Activated naive CD4-positive, alpha-beta T cell treated with anti-CD3 and anti-CD28 coated beads, Interleukin-2, amount 50 U/mL, for 72 hours (primary cell): ENCODE measurements at regions not wholly inside any gene's neighbourhood (a gene's known extent, or its start where the extent isn't known, plus 50 kb on each side); places are given as distances from the start of the nearest gene placed in this dataset.
"Not testable (repeated sequence)": the region's sequence is repeated elsewhere in the genome, so short reads cannot be mapped to it uniquely, and the experiment has no call there.

ENCODE experiments used
- ATAC-seq, 2 donors: fragments of 150-1000 bp; cut with Tn5 transposase; 2 replicates each; pipeline ENCODE4 v1.10.0; 2021; ENCODE audit warnings: mild to moderate bottlenecking in 2 of 2, moderate library complexity in 2 of 2
- DNase-seq, 2 donors: peaks; one replicate each; pipeline ENCODE4 v3.0.0; 2021 to 2022; ENCODE audit warnings: low spot score in 2 of 2
- H3K27ac Mint-ChIP-seq, 2 donors: one replicate each; pipeline ENCODE4 v1.8.0; 2022; ENCODE audit warnings: mild to moderate bottlenecking in 2 of 2, mixed read lengths in 2 of 2
- H3K36me3 Mint-ChIP-seq, 2 donors: one replicate each; pipeline ENCODE4 v1.8.0; 2022; ENCODE audit warnings: mixed read lengths in 2 of 2
- H3K9me3 Mint-ChIP-seq, 2 donors: one replicate each; pipeline ENCODE4 v1.8.0; 2022; ENCODE audit warnings: mixed read lengths in 2 of 2

DNA sequence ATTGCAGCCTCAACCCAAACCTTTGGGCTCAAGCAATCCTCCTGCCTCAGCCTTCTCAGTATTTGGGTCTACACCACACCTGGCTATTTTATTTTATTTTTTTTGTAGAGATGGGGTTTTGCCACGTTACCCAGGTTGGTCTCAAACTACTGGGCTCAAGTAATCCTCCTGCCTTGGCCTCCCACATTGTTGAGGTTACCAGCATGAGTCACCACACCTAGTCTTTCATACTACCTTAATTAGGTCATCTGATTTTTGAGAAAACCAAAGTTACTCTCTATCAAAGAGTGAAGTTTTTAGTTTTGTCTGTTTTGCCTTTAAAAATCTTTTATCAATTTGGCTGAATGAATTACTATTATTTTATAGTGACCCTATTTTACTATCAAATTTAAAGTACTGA is 335.6 kb upstream of the LRRC4C start:
- Mint-ChIP-seq H3K9me3 (peaks cover 5 to 12% of the 10 kb centered on the region in 2 donors), H3K27ac (no peak overlapping the region), H3K36me3 (peaks cover 0 to 5% of the 10 kb centered on the region in 2 donors)
- DNase-seq (no peak), ATAC-seq (no peak)

DNA sequence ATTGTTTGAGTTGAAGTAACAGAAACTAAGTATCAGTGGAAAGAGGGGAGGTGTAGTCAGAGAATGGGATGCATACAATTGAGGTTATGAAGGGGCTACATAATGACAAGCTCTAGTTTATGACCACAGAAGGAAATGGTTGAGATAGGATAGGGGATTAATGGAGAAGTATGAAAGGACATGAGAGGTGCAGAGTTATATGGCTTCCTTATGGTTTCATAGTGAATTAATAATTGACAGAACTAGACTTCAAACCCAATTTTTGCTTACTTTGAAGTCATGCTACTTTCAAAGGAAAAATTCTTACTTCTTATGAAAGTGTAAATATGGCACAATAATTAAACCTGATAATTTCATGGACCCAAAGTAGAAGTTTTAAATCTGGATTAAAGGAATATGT is 340.3 kb upstream of the LRRC4C start:
- DNase-seq (no peak), ATAC-seq (no peak)
- H3K9me3 Mint-ChIP-seq: peaks cover 16 to 23% of the 10 kb centered on the region in 2 donors
- H3K27ac Mint-ChIP-seq: no peak overlapping the region
- peaks cover 5 to 11% of the 10 kb centered on the region in 2 donors for H3K36me3 Mint-ChIP-seq

DNA sequence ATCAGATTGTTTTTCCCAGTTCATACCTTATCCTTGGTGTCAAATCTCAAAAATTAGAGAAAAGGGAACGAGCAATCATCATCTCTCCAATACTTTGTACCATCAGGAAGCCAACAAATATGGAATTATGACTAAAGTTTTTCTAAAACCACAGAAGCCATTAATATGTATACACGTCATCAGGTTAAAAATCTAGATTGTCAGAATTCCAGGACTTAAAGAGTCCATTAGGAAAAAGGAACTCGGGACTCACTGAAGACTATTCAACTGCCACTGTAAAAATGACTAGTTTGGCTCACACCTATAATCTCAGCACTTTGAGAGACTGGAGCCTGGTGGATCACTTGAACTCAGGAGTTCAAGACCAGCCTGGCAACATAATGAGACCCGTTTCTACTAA is 344.4 kb upstream of the LRRC4C start:
- Mint-ChIP-seq H3K9me3 (peaks cover 16 to 23% of the 10 kb centered on the region in 2 donors), H3K27ac (no peak overlapping the region), H3K36me3 (peaks cover 5 to 11% of the 10 kb centered on the region in 2 donors)
- ATAC-seq: no peak
- DNase-seq: no peak

DNA sequence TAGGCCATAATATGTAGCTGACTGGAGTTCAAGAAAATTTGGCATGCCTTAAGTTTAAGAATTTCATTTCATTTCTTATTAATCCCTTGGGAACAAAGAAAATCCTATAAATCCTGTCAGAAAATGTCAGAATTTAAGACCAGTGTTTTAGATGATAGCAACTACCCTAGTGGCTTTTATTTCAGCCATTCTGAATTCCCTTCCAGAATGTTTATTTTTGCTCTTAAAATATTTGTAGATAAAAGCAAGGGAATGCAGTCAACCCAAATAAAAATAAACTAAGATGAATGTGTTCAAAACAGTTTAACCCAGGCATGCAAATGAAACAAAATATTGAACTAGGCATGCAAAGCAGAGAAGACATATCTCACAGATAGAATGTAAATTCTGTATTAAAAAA is 356.9 kb upstream of the LRRC4C start:
- Mint-ChIP-seq H3K36me3 (no peaks in the 10 kb centered on the region), H3K27ac (no peak overlapping the region), H3K9me3 (peaks cover 4 to 8% of the 10 kb centered on the region in 2 donors)
- no peak for ATAC-seq
- no peak for DNase-seq

DNA sequence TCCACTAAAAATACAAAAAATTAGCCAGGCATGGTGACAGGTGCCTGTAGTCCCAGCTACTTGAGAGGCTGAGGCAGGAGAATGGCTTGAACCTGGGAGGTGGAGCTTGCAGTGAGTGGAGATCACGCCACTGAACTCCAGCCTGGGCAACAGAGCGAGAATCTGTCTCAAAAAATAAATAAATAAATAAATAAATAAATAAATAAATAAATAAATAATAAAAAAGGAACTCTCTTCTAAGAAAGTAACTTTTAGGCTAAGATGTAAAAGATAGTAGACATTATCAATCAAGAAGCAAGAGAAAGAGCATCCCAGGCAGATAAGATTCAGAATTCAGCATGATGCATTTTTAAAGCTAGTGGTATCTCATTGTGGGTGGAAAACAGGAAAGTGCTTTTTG is 364.8 kb upstream of the LRRC4C start:
- H3K9me3 Mint-ChIP-seq: peaks cover 12 to 21% of the 10 kb centered on the region in 2 donors
- not testable (repeated sequence) for H3K36me3 Mint-ChIP-seq, DNase-seq, ATAC-seq, H3K27ac Mint-ChIP-seq

DNA sequence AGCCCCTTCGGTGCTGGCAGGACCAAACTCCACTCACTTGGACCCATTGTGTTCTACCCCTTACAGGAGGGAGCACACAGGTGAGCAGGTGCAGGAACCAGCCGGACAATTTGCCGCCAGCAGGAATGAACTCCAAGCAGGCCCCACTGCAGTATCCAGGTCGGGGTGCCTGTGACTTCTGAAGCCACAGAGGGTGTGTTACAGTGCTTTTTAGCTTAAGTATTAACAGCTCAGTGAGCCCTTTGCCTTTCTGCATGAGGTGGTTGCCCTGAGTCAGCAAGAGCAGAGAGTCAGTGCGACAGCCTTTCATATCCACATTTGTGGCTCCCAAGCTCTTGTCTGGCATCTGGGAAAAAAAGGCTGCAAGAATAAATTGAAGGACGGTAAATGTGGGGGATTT is 366.6 kb upstream of the LRRC4C start:
- no peak for ATAC-seq
- Mint-ChIP-seq H3K9me3 (peaks cover 17 to 20% of the 10 kb centered on the region in 2 donors), H3K27ac (no peak overlapping the region), H3K36me3 (no peaks in the 10 kb centered on the region)
- DNase-seq: no peak

DNA sequence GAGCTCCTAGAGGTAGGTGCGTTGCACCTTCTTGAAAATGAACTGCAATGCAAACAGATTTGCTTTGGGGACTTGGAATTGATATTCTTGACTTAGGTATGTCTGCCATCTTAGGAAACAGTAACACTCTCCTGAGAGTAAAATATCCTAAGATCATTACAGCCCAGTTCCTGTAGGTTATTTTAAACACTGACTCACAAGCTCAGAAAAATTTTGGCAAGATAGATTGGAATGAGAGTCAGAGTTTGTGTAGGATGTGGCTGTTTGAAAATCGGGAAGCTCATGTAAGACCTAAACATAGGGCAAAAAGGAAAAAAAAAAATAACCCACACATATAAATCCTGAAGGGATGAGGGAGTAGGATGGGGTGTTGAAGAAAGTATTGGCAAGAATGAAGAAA is 377.0 kb upstream of the LRRC4C start:
- no peaks in the 10 kb centered on the region for H3K36me3 Mint-ChIP-seq
- DNase-seq: no peak
- no peak for ATAC-seq
- H3K27ac Mint-ChIP-seq: no peak overlapping the region
- H3K9me3 Mint-ChIP-seq: peaks cover 13 to 14% of the 10 kb centered on the region in 2 donors

DNA sequence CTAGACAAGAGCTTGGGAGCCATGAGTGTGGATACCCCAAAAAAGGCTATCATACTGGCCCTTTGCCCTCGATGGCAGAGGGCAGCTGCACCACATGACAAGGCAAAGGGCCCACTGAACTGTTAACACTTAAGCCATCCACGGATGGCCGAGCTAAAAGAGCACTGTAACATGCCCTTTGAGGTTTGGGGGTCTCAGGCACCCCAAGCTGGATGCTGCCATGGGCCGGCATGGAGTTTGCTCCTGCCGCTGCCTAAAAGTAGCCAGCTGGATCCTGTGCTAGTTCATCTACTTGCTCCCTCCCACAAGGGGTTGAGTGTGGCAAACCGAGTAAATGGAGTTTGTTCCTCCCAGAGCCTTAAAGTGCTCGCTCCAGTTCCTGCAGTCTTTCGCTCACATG is 383.2 kb upstream of the LRRC4C start:
- Mint-ChIP-seq H3K27ac (no peak overlapping the region), H3K36me3 (peaks cover 4 to 6% of the 10 kb centered on the region in 2 donors), H3K9me3 (peaks cover 4 to 10% of the 10 kb centered on the region in 2 donors)
- no peak for ATAC-seq
- DNase-seq: no peak

DNA sequence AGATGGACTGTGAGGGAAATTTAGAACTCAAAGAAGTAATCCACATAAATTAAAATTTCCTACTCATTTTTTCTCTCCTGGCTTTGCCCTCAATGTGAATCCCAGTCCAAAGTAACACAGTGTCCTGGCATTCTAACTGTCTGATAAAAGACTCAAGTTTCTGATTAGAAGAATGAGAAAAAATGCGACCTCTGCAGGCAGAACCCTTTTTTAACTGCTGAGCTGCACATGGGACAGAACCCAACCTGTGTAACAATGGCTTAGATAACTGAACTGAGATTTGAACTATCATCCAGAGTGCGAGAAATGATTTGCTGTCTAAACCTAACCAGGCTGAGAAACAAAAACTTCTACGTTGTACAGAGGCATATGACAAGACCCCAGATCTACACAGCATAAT is 385.6 kb upstream of the LRRC4C start:
- Mint-ChIP-seq H3K27ac (no peak overlapping the region), H3K36me3 (peaks cover 4 to 6% of the 10 kb centered on the region in 2 donors), H3K9me3 (peaks cover 11 to 18% of the 10 kb centered on the region in 2 donors)
- DNase-seq: no peak
- no peak for ATAC-seq

DNA sequence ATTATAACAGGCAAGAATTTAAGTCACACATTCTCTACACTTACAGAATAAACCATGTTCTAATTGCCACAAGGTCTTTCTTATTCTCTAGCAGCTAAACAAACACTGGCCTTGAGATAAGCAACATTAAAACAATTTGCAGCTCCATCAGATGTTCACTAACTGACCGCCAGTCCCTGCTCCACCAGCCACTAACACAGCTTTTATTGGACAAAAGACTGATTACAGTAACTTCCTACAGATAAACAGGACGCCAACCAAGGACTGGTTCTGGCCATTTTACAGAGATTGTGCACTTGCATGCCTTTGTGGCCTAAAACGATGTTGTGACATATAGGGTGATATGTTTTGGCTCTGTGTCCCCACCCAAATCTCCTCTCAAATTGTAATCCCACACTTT is 388.9 kb upstream of the LRRC4C start:
- no peak overlapping the region for H3K27ac Mint-ChIP-seq
- ATAC-seq (no peak), DNase-seq (no peak)
- peaks cover 19 to 20% of the 10 kb centered on the region in 2 donors for H3K9me3 Mint-ChIP-seq
- H3K36me3 Mint-ChIP-seq: peaks cover 0 to 4% of the 10 kb centered on the region in 2 donors

DNA sequence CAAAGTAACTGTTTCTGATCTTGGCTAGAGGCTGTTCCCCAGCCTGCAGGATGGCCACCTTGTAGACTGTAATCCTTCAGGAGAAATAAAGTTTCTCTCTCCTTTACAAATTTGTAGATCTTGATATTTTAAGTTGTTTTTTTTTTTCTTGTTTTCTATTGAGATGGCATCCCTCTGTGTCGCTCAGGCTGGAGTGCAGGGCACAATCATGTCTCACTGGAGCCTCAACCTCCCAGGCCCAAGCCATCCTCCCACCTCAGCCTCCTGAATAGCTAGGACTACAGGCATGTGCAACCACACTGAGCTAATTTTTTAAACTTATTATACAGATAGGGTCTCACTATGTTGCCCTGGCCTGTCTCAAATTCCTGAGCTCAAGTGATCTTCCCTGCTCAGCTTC is 389.8 kb upstream of the LRRC4C start:
- Mint-ChIP-seq H3K27ac (no peak overlapping the region), H3K9me3 (peaks cover 19 to 20% of the 10 kb centered on the region in 2 donors), H3K36me3 (peaks cover 0 to 4% of the 10 kb centered on the region in 2 donors)
- DNase-seq (no peak), ATAC-seq (no peak)

DNA sequence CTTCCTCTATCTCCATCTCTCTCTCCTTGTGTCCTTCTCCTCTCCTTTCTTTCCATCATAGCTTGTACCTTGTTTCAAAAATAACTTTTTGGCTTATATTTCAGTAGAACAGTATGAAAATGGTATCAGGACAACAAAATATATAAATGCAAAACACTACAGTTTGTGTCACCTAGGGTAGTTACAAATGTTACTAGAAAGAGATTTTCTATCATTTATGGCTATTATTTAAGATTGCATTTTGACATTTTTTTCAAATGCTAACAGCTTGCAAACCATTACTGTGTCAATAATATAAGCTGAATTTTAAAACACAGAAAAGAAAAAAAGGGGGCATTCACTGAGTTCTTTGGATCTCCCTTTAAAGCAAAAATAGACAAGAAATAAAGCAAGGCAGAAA is 392.3 kb upstream of the LRRC4C start:
- Mint-ChIP-seq H3K27ac (no peak overlapping the region), H3K36me3 (peaks cover 0 to 8% of the 10 kb centered on the region in 2 donors), H3K9me3 (peaks cover 31 to 34% of the 10 kb centered on the region in 2 donors)
- DNase-seq (no peak), ATAC-seq (no peak)

DNA sequence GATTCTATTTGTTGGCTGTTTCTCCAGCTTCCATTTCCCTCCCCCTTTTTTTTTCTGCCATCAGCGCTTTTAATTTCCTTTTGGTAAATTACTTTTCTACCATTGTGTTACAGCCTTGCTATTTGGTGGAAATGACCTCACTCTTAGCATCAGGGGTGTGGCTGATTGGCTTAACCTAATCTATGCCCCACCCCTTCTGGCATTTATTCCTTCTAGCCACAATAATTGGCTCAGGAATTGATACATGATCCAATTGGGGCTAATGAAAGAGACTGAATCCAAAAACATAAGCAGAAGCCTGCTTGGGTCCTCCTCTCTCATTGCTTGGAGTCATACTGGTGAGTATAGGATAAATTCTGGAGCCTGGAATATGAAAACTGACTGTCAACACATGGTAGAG is 402.4 kb upstream of the LRRC4C start:
- Mint-ChIP-seq H3K9me3 (peaks cover 11 to 16% of the 10 kb centered on the region in 2 donors), H3K36me3 (no peaks in the 10 kb centered on the region), H3K27ac (no peak overlapping the region)
- no peak for ATAC-seq
- DNase-seq: no peak

DNA sequence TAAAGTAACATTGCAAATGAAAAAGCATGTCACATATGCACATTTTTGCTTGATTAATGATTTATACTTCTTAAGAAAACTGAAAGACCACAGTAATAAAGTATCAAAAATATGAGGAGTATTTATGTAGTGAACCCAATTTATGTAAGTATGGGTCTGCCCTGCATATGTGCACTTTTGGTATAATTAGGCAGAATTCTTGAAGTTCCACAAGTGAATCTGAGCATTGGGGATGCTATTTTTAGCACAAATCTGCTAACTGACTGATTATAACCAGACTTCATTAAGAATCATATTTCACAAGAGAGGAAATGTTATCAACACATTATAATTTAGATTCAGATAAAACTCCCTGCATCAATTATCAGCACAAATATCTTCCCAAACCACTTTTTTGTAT is 407.1 kb upstream of the LRRC4C start:
- Mint-ChIP-seq H3K36me3 (no peaks in the 10 kb centered on the region), H3K9me3 (peaks cover 3 to 4% of the 10 kb centered on the region in 2 donors), H3K27ac (no peak overlapping the region)
- ATAC-seq (no peak), DNase-seq (no peak)

DNA sequence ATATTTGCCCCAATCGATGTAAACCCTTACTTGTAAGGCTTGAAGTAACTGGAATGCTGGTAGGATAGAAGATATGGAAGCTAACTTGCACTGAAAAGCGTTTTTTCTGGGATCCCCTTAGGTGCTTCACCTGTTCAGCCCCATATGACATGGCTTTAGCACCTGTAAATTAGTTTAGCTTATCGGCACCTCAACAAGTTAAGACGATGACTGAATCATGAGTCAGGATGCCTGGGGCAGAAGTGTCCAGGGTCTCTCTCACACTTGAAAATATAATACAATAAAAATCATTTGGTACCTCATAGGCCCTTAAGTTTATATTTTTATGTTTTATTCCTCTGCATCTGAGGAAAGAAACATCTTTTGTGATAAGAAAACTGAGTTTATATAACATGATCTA is 409.2 kb upstream of the LRRC4C start:
- DNase-seq: no peak
- Mint-ChIP-seq H3K9me3 (peaks cover 6% of the 10 kb centered on the region in 2 donors), H3K36me3 (peaks cover 0 to 3% of the 10 kb centered on the region in 2 donors), H3K27ac (no peak overlapping the region)
- ATAC-seq: no peak

DNA sequence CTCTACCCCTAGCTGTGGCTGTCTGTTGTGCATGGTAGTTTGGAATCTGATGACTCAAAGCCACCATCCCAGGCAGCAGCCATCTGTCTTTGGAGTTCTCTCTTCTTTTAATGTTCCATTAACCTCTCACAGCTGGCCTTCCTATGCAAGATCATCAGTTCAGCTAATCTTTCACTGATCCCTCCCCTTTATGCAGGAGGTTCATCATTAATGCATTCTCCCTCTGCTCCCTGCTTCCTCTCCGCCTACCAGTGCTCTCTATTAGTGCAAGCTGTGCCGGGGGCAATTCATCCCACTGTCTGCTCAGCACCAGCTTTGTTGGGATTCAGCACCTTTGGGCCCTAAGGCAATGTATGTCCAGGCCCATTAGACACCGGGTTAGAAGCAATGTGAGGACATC is 413.0 kb upstream of the LRRC4C start:
- ATAC-seq (no peak), DNase-seq (no peak)
- H3K27ac Mint-ChIP-seq: no peak overlapping the region
- H3K9me3 Mint-ChIP-seq: peaks cover 11 to 15% of the 10 kb centered on the region in 2 donors
- H3K36me3 Mint-ChIP-seq: peaks cover 0 to 9% of the 10 kb centered on the region in 2 donors

DNA sequence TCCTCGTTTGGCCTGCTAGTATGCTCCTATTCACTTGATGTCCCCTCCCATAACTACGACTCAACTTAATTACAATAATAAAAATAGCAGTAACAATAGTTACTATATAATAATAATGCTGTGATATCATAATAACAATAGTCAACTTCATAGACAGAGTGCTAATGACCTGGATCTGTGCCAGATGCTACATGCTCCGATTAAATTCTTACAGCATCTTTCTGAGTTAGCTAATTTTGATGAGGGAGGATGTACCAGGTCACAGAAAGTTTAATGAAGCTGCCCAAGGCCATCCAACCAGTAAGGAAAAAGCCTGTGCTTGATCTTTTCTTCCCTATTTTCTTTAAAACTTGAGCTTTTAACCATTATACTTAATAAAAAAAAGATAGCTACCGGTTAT is 413.4 kb upstream of the LRRC4C start:
- H3K27ac Mint-ChIP-seq: no peak overlapping the region
- peaks cover 0 to 9% of the 10 kb centered on the region in 2 donors for H3K36me3 Mint-ChIP-seq

DNA sequence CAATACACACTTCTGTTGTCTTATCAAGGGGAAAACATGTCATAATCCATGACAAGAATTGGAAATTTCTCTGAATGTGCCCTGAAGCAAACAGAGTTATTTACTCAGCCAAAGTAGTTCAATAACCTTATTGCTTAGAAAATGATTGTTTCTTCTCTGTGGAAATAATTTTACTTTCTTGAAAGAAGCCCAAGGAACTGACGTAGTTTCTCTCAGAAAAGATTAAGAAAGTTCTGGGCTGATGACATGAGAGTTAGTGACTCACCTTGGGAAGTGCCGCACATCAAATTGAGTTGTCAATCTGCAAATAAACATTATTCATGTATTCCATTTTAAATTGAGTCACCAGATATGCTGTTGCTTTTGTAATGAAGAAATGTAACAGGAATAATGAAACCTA is 418.6 kb upstream of the LRRC4C start:
- ATAC-seq (no peak), DNase-seq (no peak)
- H3K27ac Mint-ChIP-seq: no peak overlapping the region
- H3K36me3 Mint-ChIP-seq: peaks cover 0 to 9% of the 10 kb centered on the region in 2 donors
- peaks cover 22 to 26% of the 10 kb centered on the region in 2 donors for H3K9me3 Mint-ChIP-seq

More for the DNA sequence above, 413.4 kb upstream of the LRRC4C start:
- DNase-seq (no peak), ATAC-seq (no peak)
- peaks cover 14 to 18% of the 10 kb centered on the region in 2 donors for H3K9me3 Mint-ChIP-seq

DNA sequence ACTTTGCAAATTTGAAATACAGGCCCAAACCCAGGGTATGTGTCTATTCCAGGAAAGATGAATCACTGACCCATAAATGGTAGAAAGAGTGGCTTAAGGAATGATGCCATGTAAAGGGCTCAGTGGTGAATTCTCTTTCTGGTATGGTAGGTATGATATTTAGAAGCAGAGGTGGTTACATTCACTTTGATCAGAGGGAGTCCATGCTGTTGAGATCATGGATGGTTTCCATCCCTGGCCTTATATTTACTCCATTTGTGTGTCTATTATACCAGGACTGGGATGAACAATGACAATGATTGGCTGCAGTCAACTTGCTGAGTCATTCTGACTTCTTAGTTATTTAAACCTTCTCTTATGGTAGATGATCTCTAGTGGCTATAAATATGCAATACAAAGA is 419.8 kb upstream of the LRRC4C start:
- Mint-ChIP-seq H3K9me3 (peaks cover 24 to 25% of the 10 kb centered on the region in 2 donors), H3K27ac (no peak overlapping the region), H3K36me3 (peaks cover 0 to under 1% of the 10 kb centered on the region in 2 donors)
- no peak for ATAC-seq
- DNase-seq: no peak
